ENCODE measurements at regions not wholly inside any gene's neighbourhood (a gene's known extent, or its start where the extent isn't known, plus 50 kb on each side); places are given as distances from the start of the nearest gene placed in this dataset.

- Histone ChIP-seq H3K14ac (replicated peaks; ENCODE audit: low read depth, low read length) (peak overlapping the region; percentile 66), H2BK20ac (ENCODE audit: low read depth, low read length) (peak overlapping the region; percentile 89), H2AFZ (replicated peaks; ENCODE audit: low read length, poor library complexity) (peak overlapping the region; percentile 44), H3K9me3 (ENCODE audit: control insufficient read depth, insufficient read depth, low read length) (no peaks in the 10 kb centered on the region), H3K18ac (ENCODE audit: low read depth, low read length) (peak overlapping the region; percentile 51), H3K36me3 (ENCODE audit: control insufficient read depth, insufficient read depth, low read length) (no peaks in the 10 kb centered on the region), H3K27ac (ENCODE audit: insufficient read depth, low read length) (no peak overlapping the region), H2BK5ac (ENCODE audit: low read depth, low read length, poor library complexity, severe bottlenecking) (no peak overlapping the region), H2AK5ac (ENCODE audit: low read depth, low read length) (peak overlapping the region; percentile 81), H3K4me2 (ENCODE audit: low read depth, low read length) (no peak overlapping the region), H2AK9ac (replicated peaks; ENCODE audit: low read depth, low read length, poor library complexity) (no peak overlapping the region), H3K4me1 (ENCODE audit: control insufficient read depth, insufficient read depth, low read length) (peaks cover 4% of the 10 kb centered on the region), H3K23ac (ENCODE audit: low read depth, low read length) (peak overlapping the region; percentile 55; the same call in 1 of the 2 replicates), H4K20me1 (ENCODE audit: insufficient read depth, low read length) (no peaks in the 10 kb centered on the region), H3K56ac (ENCODE audit: extremely low read depth, insufficient read depth, low read length) (no peak overlapping the region), H2BK15ac (ENCODE audit: low read depth, low read length) (peak overlapping the region; percentile 57; the same call in 1 of the 3 replicates), H3K9ac (ENCODE audit: low read depth, low read length) (no peak overlapping the region), H4K5ac (ENCODE audit: low read depth, low read length) (no peak overlapping the region), H4K91ac (ENCODE audit: insufficient read depth, low read depth, low read length) (peak overlapping the region; percentile 43), H3K4me3 (ENCODE audit: insufficient read depth, low read depth, low read length) (no peak overlapping the region), H4K8ac (ENCODE audit: low read depth in 2 of 2, low read length in 2 of 2) (peak overlapping the region; percentile 33 to 68; a peak in 3 of 4 replicates), H3K4ac (ENCODE audit: low read depth, low read length) (peak overlapping the region; percentile 73), H3K79me1 (ENCODE audit: low read depth in 1 of 2, low read length in 2 of 2) (no peaks in the 10 kb centered on the region), H2BK120ac (ENCODE audit: low read depth, low read length) (peak overlapping the region; percentile 70), H3K9me1 (ENCODE audit: insufficient read depth, low read length) (0 out of 2 replicates have a peak, but pooled peaks cover 3% of the 10 kb centered on the region), H3K27me3 (ENCODE audit: control insufficient read depth, insufficient read depth, low read length) (no peaks in the 10 kb centered on the region)
- no peak for DNase-seq
- BruUV-seq (replicated peaks): no TSS peak
- ChIA-PET CTCF (no interaction called here), POLR2A (ENCODE audit: unreplicated experiment) (no interaction called here)
- intact Hi-C loops (cut with micrococcal nuclease): no loop called here
- TF ChIP-seq MAZ (IDR thresholded peaks at IDR 0.05; ENCODE audit: borderline replicate concordance, low read depth, low read length): no peak
- dilution Hi-C loops (cut with HindIII; ENCODE audit: low sequenced_read_pairs, unreplicated experiment): no loop called here
- WGBS, 2 experiments (ENCODE audit: extremely low coverage in 2 of 2, insufficient read length in 1 of 2): no CpG with 5 or more reads among the region's 2 CpGs
- no peak for ATAC-seq (ENCODE audit: low read depth)
- in situ Hi-C loops (cut with MboI; ENCODE audit: low sequenced_read_pairs): no loop called here
These were observed 205.8 kb upstream of the NCKAP5 start for GRCh38 chr2:133773854-133774653.
